GM19452 (cell line): ENCODE measurements at regions not wholly inside any gene's neighbourhood (a gene's known extent, or its start where the extent isn't known, plus 50 kb on each side); places are given as distances from the start of the nearest gene placed in this dataset.

Source experiments
- ATAC-seq: cut with Tn5 transposase; IDR thresholded peaks from one replicate; pipeline ENCODE4 v1.9.1; 2021; ENCODE audit not compliant: unreplicated experiment

GRCh38 chr22:48264586-48264985 lies 1502.1 kb downstream of the TBC1D22A start:
- no peak for ATAC-seq

- no peak for ATAC-seq
Measured at GRCh38 chr22:48263791-48264351, 1501.4 kb downstream of the TBC1D22A start.

GRCh38 chr22:48263431-48263765 lies 1500.9 kb downstream of the TBC1D22A start:
- no peak for ATAC-seq

GRCh38 chr22:48262596-48263430 lies 1500.4 kb downstream of the TBC1D22A start:
- ATAC-seq, result no peak

- ATAC-seq, result no peak
Measured at GRCh38 chr22:48261706-48262105, 1499.3 kb downstream of the TBC1D22A start.

DNA sequence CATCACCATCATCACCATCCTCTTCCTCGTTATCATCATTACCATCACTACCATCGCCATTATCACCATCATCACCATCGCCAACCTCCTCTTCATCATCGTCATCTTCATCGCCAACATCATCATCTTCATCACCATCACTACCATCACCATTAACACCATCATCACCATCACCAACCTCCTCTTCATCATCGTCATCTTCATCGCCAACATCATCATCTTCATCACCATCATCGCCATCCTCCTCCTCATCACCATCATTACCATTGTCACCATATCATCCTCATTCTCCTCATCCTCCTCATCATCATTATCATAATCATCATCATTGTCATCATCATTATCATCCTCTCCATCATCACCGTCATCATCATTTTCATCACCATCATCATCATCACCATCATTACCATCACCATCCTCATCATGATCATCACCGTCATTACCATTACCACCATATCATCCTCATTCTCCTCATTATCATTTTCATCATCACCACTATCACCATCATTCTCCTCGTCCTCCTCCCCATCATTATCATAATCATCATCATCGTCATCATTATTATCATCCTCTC lies 1498.7 kb downstream of the TBC1D22A start:
- ATAC-seq, result no peak

DNA sequence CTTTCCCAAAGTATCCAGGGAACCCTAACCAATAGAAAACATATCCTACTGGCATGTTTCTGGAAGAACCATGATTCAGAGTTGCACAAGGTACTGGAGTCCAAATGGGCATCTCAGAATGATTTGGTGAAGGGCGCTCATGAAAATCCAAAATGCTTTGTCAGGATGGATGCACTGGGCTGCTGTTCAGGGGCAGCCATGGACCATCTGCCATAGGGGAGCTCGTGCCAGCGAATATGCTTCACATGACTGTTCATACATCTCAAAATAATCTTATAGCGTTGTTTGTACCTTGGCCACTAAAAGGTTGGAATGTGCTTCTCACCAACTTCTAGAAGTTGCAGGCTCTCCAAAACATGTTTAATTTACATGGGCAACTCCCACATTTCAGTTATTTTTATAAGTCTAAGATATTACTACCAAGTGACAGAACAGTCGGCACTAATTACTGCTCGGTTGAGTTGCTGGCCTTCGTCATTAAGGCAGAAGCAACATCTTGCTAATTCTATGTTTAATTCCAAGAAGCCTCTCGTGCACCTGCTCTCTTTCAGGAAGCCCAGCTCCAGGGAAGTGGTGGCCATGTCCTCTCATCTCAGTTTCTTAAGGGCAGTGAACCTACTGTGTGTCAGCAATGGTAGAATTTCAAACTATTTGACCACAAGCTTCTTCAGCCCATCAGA lies 1497.7 kb downstream of the TBC1D22A start:
- ATAC-seq, result no peak

- ATAC-seq, result no peak
Measured at GRCh38 chr22:48258811-48259210, 1496.4 kb downstream of the TBC1D22A start.

DNA sequence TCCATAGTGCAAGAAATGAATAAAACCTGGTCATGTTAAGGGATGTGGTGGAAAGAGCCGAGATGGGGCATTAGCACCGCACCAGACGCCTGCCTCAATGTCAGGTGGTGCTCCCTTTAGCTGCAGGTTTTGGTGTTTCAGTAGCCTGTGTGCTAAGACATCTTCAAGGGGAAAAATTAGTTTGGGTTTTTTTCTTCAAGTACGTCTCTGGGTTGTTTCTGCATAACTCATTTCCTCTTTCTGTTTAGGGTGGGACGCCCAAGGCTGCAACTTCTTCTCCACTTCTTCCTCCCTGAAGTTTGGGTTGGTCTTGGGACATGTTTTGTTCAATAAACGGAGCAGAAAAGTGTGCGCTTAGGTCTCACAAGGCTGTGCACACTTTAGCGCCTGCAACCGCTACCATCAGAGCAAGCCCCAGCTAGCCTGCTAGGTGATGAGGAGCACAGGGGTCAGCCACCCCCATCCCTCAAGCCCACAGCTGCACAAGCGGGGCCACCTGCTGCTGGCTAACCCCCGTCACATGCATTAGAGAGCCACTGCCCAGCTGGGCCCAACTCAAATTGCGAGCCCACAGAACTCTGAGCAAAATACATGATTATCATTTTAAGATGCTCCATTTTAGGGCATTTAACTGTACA lies 1495.7 kb downstream of the TBC1D22A start:
- ATAC-seq, result no peak

DNA sequence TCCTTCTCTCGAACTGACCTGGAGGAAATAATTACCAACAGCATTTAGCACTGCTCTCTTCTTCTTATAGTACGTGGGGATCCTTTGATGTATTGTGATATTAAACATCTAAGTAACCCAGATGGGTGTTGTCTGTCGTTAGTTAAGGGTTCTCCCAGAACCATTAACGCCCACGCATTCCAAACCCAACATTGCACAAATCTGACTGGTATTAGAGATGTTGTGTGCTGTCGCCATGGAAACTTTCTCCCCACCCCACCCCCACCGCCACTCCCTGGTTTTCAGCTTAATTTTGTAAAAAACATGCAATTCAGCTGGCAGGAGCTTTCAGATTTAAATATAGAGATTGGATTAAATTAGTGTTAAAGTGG lies 1495.2 kb downstream of the TBC1D22A start:
- ATAC-seq, result no peak

DNA sequence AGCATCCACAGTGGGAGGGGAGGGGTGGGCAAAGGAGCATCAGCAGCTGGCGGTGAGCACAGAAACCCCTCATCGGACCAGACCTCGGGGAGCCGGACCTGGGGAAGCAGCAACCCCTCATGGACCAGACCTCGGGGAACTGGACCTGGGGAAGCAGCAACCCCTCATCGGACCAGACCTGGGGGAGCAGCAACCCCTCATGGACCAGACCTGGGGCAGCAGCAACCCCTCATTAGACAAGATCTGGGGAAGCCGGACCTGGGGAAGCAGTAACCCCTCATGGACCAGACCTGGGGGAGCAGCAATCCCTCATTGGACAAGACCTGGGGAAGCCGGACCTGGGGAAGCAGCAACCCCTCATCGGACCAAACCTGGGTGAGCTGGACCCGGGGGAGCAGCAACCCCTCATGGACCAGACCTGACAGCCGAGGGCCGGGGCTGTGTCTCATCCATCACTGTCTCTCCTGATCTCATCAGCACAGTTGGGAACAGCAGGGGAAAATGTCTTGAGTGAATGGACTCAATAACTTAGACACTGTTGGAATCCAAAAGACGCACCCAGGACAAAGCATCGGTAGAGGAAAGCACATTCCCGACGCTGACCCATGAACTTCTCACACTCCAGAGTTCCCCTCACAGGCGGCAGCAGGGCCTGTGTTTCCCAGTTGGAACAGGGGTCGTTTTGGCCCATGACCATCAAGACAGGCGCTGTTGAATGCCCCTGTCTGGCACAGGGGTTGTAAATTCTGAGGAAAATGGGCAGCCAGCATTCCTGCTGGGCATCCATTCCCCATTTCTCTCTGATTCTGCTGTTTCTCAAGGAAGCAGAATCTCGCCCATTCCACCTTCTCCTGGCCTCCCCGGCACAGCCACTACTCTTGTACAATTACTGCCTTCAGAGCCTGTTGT lies 1494.6 kb downstream of the TBC1D22A start:
- ATAC-seq, result no peak

GRCh38 chr22:48256041-48256739 lies 1493.7 kb downstream of the TBC1D22A start:
- no peak for ATAC-seq

- no peak for ATAC-seq
Measured at GRCh38 chr22:48254311-48254873, 1491.9 kb downstream of the TBC1D22A start.

GRCh38 chr22:48253573-48253972 lies 1491.1 kb downstream of the TBC1D22A start:
- ATAC-seq, result no peak

DNA sequence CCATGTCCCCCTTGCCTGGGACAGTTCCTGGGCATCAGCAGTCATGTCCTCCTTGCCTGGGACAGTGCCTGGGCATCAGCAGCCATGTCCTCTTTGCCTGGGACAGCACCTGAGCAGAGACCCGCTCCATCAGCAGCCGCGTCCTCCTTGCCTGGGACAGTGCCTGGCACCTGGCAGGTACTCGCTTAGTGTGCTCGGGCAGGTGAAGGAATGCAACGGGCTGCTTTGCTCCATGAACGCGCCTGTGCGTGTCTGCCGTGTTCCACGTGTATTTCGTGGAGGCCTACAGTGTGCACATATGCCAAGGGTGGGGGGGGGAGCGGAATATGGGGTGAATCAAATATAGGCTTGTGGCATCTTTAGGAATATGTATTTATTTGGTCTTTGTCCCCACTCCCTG lies 1490.7 kb downstream of the TBC1D22A start:
- no peak for ATAC-seq

- ATAC-seq, result no peak
Measured at GRCh38 chr22:48251629-48252028, 1489.2 kb downstream of the TBC1D22A start.

- ATAC-seq, result no peak
Measured at GRCh38 chr22:48250937-48251530, 1488.6 kb downstream of the TBC1D22A start.

DNA sequence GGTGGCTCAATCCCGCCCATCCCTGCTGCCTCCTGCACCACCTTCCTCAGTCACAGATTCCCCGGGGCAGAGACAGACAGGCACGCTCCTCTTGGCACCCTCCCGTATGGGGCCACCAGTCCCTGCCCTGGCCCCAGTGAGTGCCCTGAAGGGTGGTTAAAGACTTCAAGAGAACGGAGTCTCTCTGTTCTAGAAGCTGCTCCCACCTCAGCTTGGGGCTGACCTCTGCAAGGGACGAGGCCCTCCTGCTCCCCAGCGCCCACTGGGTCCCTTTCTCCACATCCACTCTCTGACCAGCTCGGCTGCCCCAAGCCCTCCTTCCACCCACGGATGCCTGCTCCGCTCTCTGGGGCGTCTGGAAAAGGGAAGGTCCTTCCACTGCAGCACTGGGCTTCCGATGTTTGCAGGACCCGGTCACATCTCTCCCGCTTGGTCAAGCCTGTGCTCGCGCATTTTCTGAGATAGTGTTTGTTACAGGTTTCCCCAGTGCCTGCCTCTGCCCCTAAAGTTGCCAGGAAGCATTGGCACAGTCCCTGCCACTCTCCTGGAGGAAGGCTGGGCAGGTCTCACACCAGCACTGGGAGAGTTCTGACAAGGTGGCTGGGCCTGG lies 1487.9 kb downstream of the TBC1D22A start:
- no peak for ATAC-seq
